Endodermal cell (in vitro differentiated cells): ENCODE measurements at regions not wholly inside any gene's neighbourhood (a gene's known extent, or its start where the extent isn't known, plus 50 kb on each side); places are given as distances from the start of the nearest gene placed in this dataset.

ENCODE experiments used
- DNase-seq: peaks from one replicate; pipeline ENCODE4 v3.0.0-alpha.2; 2017
- H3K27ac ChIP-seq: 2 replicates; pipeline ENCODE4 v1.5.1; 2013; ENCODE audit warnings: mild to moderate bottlenecking, low read depth, low read length, moderate library complexity
- H3K27me3 ChIP-seq: 2 replicates; pipeline ENCODE4 v1.6.1; 2013; ENCODE audit warnings: mild to moderate bottlenecking, low read length, moderate library complexity; ENCODE audit not compliant: insufficient read depth, control insufficient read depth, poor library complexity, severe bottlenecking
- H3K36me3 ChIP-seq: 2 replicates; pipeline ENCODE4 v1.7.0; 2013; ENCODE audit warnings: mild to moderate bottlenecking, low read length, moderate library complexity; ENCODE audit not compliant: control insufficient read depth, insufficient read depth
- H3K4me1 ChIP-seq: one replicate; pipeline ENCODE4 v1.7.0; 2013; ENCODE audit warnings: low read length; ENCODE audit not compliant: control insufficient read depth, insufficient read depth
- H3K4me3 ChIP-seq: 2 replicates; pipeline ENCODE4 v1.5.1; 2013; ENCODE audit warnings: mild to moderate bottlenecking, low read length, moderate library complexity
- H3K9ac ChIP-seq: 2 replicates; pipeline ENCODE4 v1.6.1; 2013; ENCODE audit warnings: mild to moderate bottlenecking, low read length, moderate library complexity; ENCODE audit not compliant: poor library complexity, severe bottlenecking; ENCODE audit errors: extremely low read depth
- H3K9me3 ChIP-seq: 2 replicates; pipeline ENCODE4 v1.6.1; 2013; ENCODE audit warnings: mild to moderate bottlenecking, low read length, moderate library complexity; ENCODE audit not compliant: control insufficient read depth
- H3K27ac Mint-ChIP-seq: 2 replicates; pipeline ENCODE4 v1.8.0; 2020; ENCODE audit warnings: mixed read lengths
- H3K27me3 Mint-ChIP-seq: 2 replicates; pipeline ENCODE4 v1.8.0; 2021; ENCODE audit warnings: mild to moderate bottlenecking, mixed read lengths; ENCODE audit not compliant: insufficient read depth
- H3K36me3 Mint-ChIP-seq: 2 replicates; pipeline ENCODE4 v1.8.0; 2020; ENCODE audit warnings: low read depth, mixed read lengths
- H3K4me1 Mint-ChIP-seq: 2 replicates; pipeline ENCODE4 v1.8.0; 2020; ENCODE audit warnings: mixed read lengths
- H3K4me3 Mint-ChIP-seq: 2 replicates; pipeline ENCODE4 v1.8.0; 2020; ENCODE audit warnings: mild to moderate bottlenecking, moderate library complexity, mixed read lengths
- H3K9me3 Mint-ChIP-seq: 2 replicates; pipeline ENCODE4 v1.8.0; 2020; ENCODE audit warnings: mild to moderate bottlenecking, mixed read lengths
- WGBS, 2 experiments: methylation state at CpG; one replicate each; pipeline versions ENCODE4 v1.1.5 to v1.1.7; 2013; ENCODE audit warnings: missing lambda C conversion rate in 2 of 2, mixed read lengths in 1 of 2; ENCODE audit not compliant: insufficient coverage in 1 of 2, insufficient read length in 1 of 2; 5-methylcytosine and 5-hydroxymethylcytosine counted together
- TF ChIP-seq, protein P1 (sequence below): fragments of 200-600 bp; sonication (generic); conservative IDR thresholded peaks from 2 replicates; pipeline ENCODE4 v1.5.0; 2021; ENCODE audit warnings: antibody characterized with exemption, mild to moderate bottlenecking

DNA sequence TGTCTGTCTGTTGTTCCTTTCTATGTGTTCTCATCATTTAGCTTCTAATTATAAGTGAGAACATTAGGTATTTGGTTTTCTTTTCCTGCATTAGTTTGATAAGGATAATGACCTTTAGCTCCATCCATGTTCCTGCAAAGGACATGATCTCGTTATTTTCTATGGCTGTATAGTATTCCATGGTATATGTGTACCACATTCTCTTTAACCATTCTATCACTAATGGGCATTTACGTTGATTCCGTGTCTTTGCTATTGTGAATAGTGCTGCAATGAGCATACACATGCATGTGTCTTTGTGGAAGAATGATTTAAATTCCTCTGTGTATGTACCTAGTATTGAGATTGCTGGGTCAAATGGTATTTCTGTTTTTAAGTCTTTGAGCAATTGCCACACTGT is 1799.7 kb downstream of the SLITRK5 start:
- no peaks in the 10 kb centered on the region for H3K27me3 Mint-ChIP-seq
- no peak overlapping the region for H3K4me3 Mint-ChIP-seq
- DNase-seq: no peak

DNA sequence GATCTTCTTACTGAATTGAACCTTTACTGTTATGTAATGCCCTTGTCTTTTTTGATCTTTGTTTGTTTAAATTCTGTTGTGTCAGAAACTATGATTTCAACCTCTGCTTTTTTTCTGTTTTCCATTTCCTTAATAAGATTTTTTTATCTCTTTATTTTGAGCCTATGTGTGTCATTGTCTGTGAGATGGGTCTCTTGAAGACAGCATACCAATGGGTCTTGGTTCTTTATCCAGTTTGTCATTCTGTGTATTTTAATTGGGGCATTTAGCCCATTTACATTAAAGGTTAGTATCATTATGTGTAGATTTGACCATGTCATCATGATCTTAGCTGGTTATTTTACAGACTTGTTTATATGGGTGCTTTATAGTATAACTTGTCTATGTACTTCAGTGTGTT is 1803.3 kb downstream of the SLITRK5 start:
- no peak for DNase-seq
- Mint-ChIP-seq H3K9me3 (peaks cover 22% of the 10 kb centered on the region), H3K27me3 (no peaks in the 10 kb centered on the region), H3K27ac (no peak overlapping the region), H3K36me3 (no peaks in the 10 kb centered on the region), H3K4me3 (no peak overlapping the region), H3K4me1 (no peaks in the 10 kb centered on the region)
- TF ChIP-seq, protein P1, sequence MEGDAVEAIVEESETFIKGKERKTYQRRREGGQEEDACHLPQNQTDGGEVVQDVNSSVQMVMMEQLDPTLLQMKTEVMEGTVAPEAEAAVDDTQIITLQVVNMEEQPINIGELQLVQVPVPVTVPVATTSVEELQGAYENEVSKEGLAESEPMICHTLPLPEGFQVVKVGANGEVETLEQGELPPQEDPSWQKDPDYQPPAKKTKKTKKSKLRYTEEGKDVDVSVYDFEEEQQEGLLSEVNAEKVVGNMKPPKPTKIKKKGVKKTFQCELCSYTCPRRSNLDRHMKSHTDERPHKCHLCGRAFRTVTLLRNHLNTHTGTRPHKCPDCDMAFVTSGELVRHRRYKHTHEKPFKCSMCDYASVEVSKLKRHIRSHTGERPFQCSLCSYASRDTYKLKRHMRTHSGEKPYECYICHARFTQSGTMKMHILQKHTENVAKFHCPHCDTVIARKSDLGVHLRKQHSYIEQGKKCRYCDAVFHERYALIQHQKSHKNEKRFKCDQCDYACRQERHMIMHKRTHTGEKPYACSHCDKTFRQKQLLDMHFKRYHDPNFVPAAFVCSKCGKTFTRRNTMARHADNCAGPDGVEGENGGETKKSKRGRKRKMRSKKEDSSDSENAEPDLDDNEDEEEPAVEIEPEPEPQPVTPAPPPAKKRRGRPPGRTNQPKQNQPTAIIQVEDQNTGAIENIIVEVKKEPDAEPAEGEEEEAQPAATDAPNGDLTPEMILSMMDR: no peak
- Histone ChIP-seq H3K4me1 (no peaks in the 10 kb centered on the region), H3K27ac (no peak overlapping the region), H3K4me3 (no peak overlapping the region), H3K9ac (no peak overlapping the region), H3K36me3 (no peaks in the 10 kb centered on the region), H3K9me3 (peaks cover 14% of the 10 kb centered on the region), H3K27me3 (no peaks in the 10 kb centered on the region)

More for the DNA sequence above, 1799.7 kb downstream of the SLITRK5 start:
- no peak overlapping the region for H3K4me3 ChIP-seq
- Mint-ChIP-seq H3K4me1 (peaks cover 2% of the 10 kb centered on the region), H3K9me3 (peaks cover 22% of the 10 kb centered on the region), H3K27ac (no peak overlapping the region), H3K36me3 (no peaks in the 10 kb centered on the region)
- H3K9ac ChIP-seq: no peak overlapping the region
- TF ChIP-seq, protein P1: no peak
- H3K27me3 ChIP-seq: no peaks in the 10 kb centered on the region
- no peak overlapping the region for H3K27ac ChIP-seq
- H3K9me3 ChIP-seq: peaks cover 14% of the 10 kb centered on the region
- no peaks in the 10 kb centered on the region for H3K36me3 ChIP-seq
- no peaks in the 10 kb centered on the region for H3K4me1 ChIP-seq
- 89% methylated on average over 2 of the region's 3 CpGs; no CpG with 5 or more reads in 1 of the 2 experiments for WGBS, 2 experiments

DNA sequence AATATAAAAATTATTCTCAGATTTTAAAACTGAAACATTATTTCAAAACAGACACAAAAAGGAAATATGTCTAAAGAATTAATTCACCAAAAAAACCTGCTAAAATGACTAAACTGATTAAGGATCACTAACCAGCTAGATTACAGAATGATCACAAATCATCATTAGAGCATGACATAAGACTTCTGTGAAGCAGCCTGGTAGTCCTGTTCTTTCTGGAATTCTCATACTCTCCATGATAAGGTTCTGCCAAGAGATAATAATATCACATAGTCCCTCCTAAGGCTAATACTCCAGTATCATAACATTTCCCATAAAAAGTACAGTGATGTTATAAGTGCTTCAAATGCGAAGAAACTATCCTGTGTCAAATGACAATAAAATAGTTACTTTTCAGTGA is 1814.9 kb downstream of the SLITRK5 start:
- TF ChIP-seq, protein P1: no peak
- H3K36me3 Mint-ChIP-seq: peaks cover under 1% of the 10 kb centered on the region
- WGBS, 2 experiments: 100% methylated on average over 1 of the region's 1 CpG; no CpG with 5 or more reads in 1 of the 2 experiments
- H3K27me3 Mint-ChIP-seq: no peaks in the 10 kb centered on the region
- Histone ChIP-seq H3K9ac (no peak overlapping the region), H3K4me1 (no peaks in the 10 kb centered on the region), H3K27me3 (no peaks in the 10 kb centered on the region), H3K36me3 (no peaks in the 10 kb centered on the region), H3K4me3 (no peak overlapping the region), H3K27ac (no peak overlapping the region), H3K9me3 (peaks cover 1% of the 10 kb centered on the region)
- no peak for DNase-seq
- peaks cover 1% of the 10 kb centered on the region for H3K9me3 Mint-ChIP-seq
- no peaks in the 10 kb centered on the region for H3K4me1 Mint-ChIP-seq
- no peak overlapping the region for H3K27ac Mint-ChIP-seq
- H3K4me3 Mint-ChIP-seq: no peak overlapping the region
